Spleen (tissue), 11 donors: ENCODE measurements at regions not wholly inside any gene's neighbourhood (a gene's known extent, or its start where the extent isn't known, plus 50 kb on each side); places are given as distances from the start of the nearest gene placed in this dataset.

Source experiments
- DNase-seq: peaks from one replicate; pipeline ENCODE4 v3.0.0-alpha.2; 2020
- H3K27ac ChIP-seq, 8 donors: fragments of 200-600 bp; sonication (generic) in 7 of 8; 1 replicate in 4 of 8; 2 replicates in 4 of 8; pipeline versions ENCODE4 v1.5.0 to v1.8.0; 2016 to 2021; ENCODE audit warnings: inconsistent platforms in 4 of 8, mild to moderate bottlenecking in 4 of 8, moderate library complexity in 1 of 8
- H3K27me3 ChIP-seq, 7 donors: fragments of 200-600 bp; sonication (generic) in 6 of 7; replicated peaks in 1 of 7; 1 replicate in 4 of 7; 2 replicates in 3 of 7; pipeline versions ENCODE4 v1.5.0 to v1.8.0; 2016 to 2021; ENCODE audit warnings: inconsistent platforms in 3 of 7, mild to moderate bottlenecking in 1 of 7
- H3K36me3 ChIP-seq, 6 donors: fragments of 200-600 bp; sonication (generic) in 5 of 6; 1 replicate in 4 of 6; 2 replicates in 2 of 6; pipeline versions ENCODE4 v1.5.0 to v1.8.0; 2016 to 2021; ENCODE audit warnings: inconsistent platforms in 2 of 6
- H3K4me1 ChIP-seq, 6 donors: fragments of 200-600 bp; sonication (generic) in 5 of 6; 1 replicate in 3 of 6; 2 replicates in 3 of 6; pipeline versions ENCODE4 v1.5.0 to v1.8.0; 2016 to 2021; ENCODE audit warnings: inconsistent platforms in 3 of 6
- H3K4me3 ChIP-seq, 8 donors: fragments of 200-600 bp; sonication (generic) in 7 of 8; 1 replicate in 4 of 8; 2 replicates in 4 of 8; pipeline versions ENCODE4 v1.5.0 to v1.8.0; 2016 to 2021; ENCODE audit warnings: inconsistent platforms in 4 of 8, mild to moderate bottlenecking in 4 of 8, moderate library complexity in 2 of 8
- H3K9me3 ChIP-seq, 8 donors: fragments of 200-600 bp; sonication (generic) in 7 of 8; 1 replicate in 4 of 8; 2 replicates in 4 of 8; pipeline versions ENCODE4 v1.5.0 to v1.8.0; 2016 to 2021; ENCODE audit warnings: inconsistent platforms in 4 of 8
- POLR2A ChIP-seq, 3 donors: fragments of 450-650 bp; IDR thresholded peaks; one replicate each; pipeline ENCODE4 v1.5.1; 2017; ENCODE audit warnings: antibody characterized with exemption in 3 of 3, mild to moderate bottlenecking in 1 of 3
- POLR2AphosphoS5 ChIP-seq, 3 donors: sonication (generic); formaldehyde crosslinking; IDR thresholded peaks; one replicate each; pipeline ENCODE4 v1.5.1; 2017; ENCODE audit warnings: antibody characterized with exemption in 3 of 3
- WGBS, 5 donors: extraction: QIAGEN DNeasy Blood & Tissue Kit in 3 of 5; methylation state at CpG; one replicate each; pipeline versions ENCODE4 v1.1.5 to v1.1.7; 2013 to 2018; 5-methylcytosine and 5-hydroxymethylcytosine counted together
- intact Hi-C: fragments of 100-400 bp; cut with DNase I; formaldehyde crosslinking; loops from one replicate; pipeline ENCODE4 v1.15.0; 2023; ENCODE audit warnings: low total_unique reads
- TF ChIP-seq, protein P1 (sequence below), 11 experiments: fragments of 200-600 bp in 7 of 11; fragments of 450-650 bp in 4 of 11; sonication (generic) in 4 of 11; IDR thresholded peaks in 8 of 11; conservative IDR thresholded peaks in 3 of 11; 1 replicate in 7 of 11; 2 replicates in 4 of 11; pipeline versions ENCODE4 v1.4.0 to v1.8.0; 2016 to 2021; ENCODE audit warnings: antibody characterized with exemption in 11 of 11, inconsistent platforms in 4 of 11, mild to moderate bottlenecking in 1 of 11
- donor health status: healthy with polysubstance abuse.
- donor health status: DM: no; HTN: no; CAD: no; lungs with moderate emphysema.
- donor health status: DM: no; HTN: no; CAD: no.
- donor health status: Bipolar disorder and iron deficiency.
- donor health status: healthy.
- donor health status: DM: no; HTN: no; CAD: no.
- donor health status: DM: yes; HTN: yes; CAD: no.

DNA sequence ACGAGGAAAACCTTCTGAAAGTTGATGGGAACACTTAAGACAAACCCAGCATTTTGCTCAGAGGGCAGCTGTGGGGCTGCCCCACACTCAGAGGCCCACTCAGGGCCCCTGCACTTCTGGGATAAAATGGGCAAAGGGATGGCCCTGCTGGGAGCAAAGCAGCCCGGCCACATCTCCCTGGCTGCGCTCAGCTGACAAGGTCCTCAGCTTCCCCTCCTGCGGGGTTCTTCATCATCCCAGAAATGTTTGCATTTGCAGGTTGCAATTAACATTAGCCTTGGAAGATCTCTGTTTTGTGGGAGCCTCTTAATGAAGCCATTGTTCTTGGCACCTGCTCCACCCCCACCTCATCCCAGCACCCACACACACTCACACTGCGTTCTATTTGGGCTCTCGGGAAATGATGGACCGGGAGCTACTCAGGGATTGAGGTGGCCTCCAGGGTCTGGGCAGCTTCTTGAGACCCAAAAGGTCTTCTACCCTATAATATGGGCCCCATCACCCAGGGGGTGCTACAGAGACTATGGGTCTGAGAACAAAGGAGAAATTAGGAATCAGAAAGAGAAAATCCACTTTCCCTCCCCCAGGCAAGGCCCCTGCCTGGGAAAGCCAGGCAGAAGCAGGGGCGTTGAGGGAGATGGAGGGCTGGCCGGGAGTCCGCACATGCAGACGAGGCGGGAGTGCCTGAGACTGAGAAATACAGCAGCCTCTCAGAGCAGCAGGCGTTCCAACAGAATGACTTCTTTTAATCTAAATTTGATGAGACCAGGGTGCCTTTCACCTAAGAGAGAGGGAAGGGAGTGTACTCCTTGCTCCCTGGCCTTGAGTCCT lies 53.7 kb upstream of the RPL38 start:
- H3K36me3 ChIP-seq, result no peaks in the 10 kb centered on the region
- no peak for TF ChIP-seq POLR2A (IDR thresholded peaks at IDR 0.05)
- TF ChIP-seq POLR2AphosphoS5 (IDR thresholded peaks at IDR 0.05), result no peak
- TF ChIP-seq, protein P1, sequence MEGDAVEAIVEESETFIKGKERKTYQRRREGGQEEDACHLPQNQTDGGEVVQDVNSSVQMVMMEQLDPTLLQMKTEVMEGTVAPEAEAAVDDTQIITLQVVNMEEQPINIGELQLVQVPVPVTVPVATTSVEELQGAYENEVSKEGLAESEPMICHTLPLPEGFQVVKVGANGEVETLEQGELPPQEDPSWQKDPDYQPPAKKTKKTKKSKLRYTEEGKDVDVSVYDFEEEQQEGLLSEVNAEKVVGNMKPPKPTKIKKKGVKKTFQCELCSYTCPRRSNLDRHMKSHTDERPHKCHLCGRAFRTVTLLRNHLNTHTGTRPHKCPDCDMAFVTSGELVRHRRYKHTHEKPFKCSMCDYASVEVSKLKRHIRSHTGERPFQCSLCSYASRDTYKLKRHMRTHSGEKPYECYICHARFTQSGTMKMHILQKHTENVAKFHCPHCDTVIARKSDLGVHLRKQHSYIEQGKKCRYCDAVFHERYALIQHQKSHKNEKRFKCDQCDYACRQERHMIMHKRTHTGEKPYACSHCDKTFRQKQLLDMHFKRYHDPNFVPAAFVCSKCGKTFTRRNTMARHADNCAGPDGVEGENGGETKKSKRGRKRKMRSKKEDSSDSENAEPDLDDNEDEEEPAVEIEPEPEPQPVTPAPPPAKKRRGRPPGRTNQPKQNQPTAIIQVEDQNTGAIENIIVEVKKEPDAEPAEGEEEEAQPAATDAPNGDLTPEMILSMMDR (IDR thresholded peaks at IDR 0.05 in 8 of 11, conservative IDR thresholded peaks at IDR 0.05 in 3 of 11), result no peak
- H3K4me3 ChIP-seq, result no peak overlapping the region
- H3K27me3 ChIP-seq, result peaks cover 0 to 60% (median 0%) of the 10 kb centered on the region in 7 donors
- H3K27ac ChIP-seq, result no peak overlapping the region
- H3K9me3 ChIP-seq, result peaks cover 0 to 3% (median 1%) of the 10 kb centered on the region in 8 donors
- intact Hi-C loops, result no loop called here
- DNase-seq, result no peak
- no peaks in the 10 kb centered on the region for H3K4me1 ChIP-seq
- 77 to 84% (median 80%) methylated on average over 13 of the region's 13 CpGs for WGBS, 5 donors

DNA sequence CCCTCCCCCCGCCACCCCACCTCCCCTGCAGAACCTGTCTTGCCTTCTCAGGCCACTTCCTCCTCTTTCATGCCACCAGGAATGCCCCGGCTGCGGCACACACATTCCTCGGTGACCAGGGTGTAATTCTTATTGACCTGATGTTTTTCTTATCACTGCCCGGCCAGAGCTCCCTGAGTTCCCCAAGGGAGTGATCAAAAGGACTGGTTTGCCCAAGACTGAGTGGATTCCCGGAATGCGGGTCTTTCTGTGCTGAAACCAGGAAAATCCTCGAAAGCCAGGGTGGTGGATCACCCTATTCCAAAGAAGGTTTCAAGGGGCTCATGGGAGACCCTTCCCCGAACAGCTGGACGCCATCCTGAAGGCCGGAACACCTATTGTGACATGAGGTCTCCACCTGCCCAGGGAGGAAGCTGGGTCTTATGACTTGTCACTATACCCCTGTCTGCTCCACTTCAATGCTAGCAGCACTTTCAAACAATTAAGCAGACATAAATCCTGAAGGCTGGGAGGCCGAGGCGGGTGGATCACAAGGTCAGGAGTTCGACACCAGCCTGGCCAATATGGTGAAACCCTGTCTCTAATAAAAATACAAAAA lies 53.0 kb upstream of the RPL38 start:
- no peaks in the 10 kb centered on the region for H3K4me1 ChIP-seq
- intact Hi-C loops, result no loop called here
- H3K36me3 ChIP-seq, result no peaks in the 10 kb centered on the region
- DNase-seq, result no peak
- no peak for TF ChIP-seq POLR2AphosphoS5 (IDR thresholded peaks at IDR 0.05)
- no peak for TF ChIP-seq POLR2A (IDR thresholded peaks at IDR 0.05)
- TF ChIP-seq, protein P1 (IDR thresholded peaks at IDR 0.05 in 8 of 11, conservative IDR thresholded peaks at IDR 0.05 in 3 of 11), result no peak
- 47 to 64% (median 57%) methylated on average over 14 of the region's 14 CpGs for WGBS, 5 donors
- H3K27ac ChIP-seq, result no peak overlapping the region
- H3K9me3 ChIP-seq, result no peaks in the 10 kb centered on the region
- H3K4me3 ChIP-seq, result no peak overlapping the region
- peaks cover 0 to 55% (median 0%) of the 10 kb centered on the region in 7 donors for H3K27me3 ChIP-seq

DNA sequence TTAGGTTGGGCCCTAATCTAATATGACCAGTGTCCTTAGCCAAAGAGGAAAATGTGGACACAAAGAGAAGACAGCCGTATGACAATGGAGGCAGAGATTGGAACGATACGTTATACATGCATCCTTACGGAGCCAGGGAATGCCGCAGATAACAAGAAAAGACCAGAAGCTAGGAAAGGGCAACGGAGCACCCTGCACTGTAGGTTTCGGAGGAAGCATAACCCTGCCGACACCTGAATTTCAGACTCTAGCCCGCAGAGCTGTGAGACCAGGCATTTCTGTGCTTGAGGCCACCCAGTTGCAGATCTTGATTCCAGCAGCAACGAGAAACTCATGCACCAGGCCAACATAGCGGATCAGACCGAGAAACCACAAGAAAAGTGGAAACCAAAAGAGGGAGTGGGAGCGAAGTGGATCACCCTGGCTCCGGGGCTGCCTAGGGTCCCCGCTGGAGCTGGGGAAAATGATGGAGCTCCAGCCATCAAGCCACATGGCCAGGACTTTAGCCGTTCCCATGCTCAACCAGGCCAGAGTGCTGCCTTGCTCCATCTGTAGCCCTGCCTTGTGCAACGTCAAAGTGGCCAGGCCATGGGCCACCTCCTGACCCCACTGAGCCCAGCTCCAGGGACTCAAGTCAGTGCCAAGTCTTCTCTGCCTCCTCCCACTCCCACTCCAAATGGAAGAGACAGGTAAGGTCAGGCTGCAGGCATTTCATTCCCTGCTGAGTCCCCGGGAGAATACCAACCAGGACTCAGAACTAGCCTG lies 51.7 kb upstream of the RPL38 start:
- H3K4me1 ChIP-seq, result no peaks in the 10 kb centered on the region
- H3K27me3 ChIP-seq, result peaks cover 0 to 49% (median 0%) of the 10 kb centered on the region in 7 donors
- TF ChIP-seq, protein P1 (IDR thresholded peaks at IDR 0.05 in 8 of 11, conservative IDR thresholded peaks at IDR 0.05 in 3 of 11), result no peak
- no peak for TF ChIP-seq POLR2AphosphoS5 (IDR thresholded peaks at IDR 0.05)
- no peak for TF ChIP-seq POLR2A (IDR thresholded peaks at IDR 0.05)
- DNase-seq, result no peak
- H3K36me3 ChIP-seq, result no peaks in the 10 kb centered on the region
- no peak overlapping the region for H3K4me3 ChIP-seq
- H3K9me3 ChIP-seq, result no peaks in the 10 kb centered on the region
- intact Hi-C loops, result no loop called here
- 83 to 92% (median 86%) methylated on average over 18 of the region's 18 CpGs for WGBS, 5 donors
- no peak overlapping the region for H3K27ac ChIP-seq
